ENCODE measurements at regions not wholly inside any gene's neighbourhood (a gene's known extent, or its start where the extent isn't known, plus 50 kb on each side); places are given as distances from the start of the nearest gene placed in this dataset.

- no peak for TF ChIP-seq TSHZ1 (CRISPR knock-in tag; IDR thresholded peaks at IDR 0.05)
- TF ChIP-seq NCOA2 (IDR thresholded peaks at IDR 0.05; ENCODE audit: partially characterized antibody in 2 of 2), result no peak
- no peak for TF ChIP-seq TCF3 (CRISPR knock-in tag; IDR thresholded peaks at IDR 0.05)
- TF ChIP-seq NCOA4 (IDR thresholded peaks at IDR 0.05; ENCODE audit: partially characterized antibody), result no peak
- no peak for TF ChIP-seq ZBTB33 (CRISPR knock-in tag; IDR thresholded peaks at IDR 0.05)
- TF ChIP-seq RBM15 (IDR thresholded peaks at IDR 0.05; ENCODE audit: insufficient read depth, low read length), result no peak
- TF ChIP-seq MAFK (IDR thresholded peaks at IDR 0.05; ENCODE audit: low read length), result no peak
- TF ChIP-seq ZFP36 (IDR thresholded peaks at IDR 0.05; ENCODE audit: low read depth, low read length, partially characterized antibody), result no peak
- TF ChIP-seq SIX5 (IDR thresholded peaks at IDR 0.05; ENCODE audit: borderline replicate concordance in 1 of 2, insufficient read depth in 1 of 2, low read depth in 1 of 2, low read length in 2 of 2), result no peak
- TF ChIP-seq ZBTB12 (CRISPR knock-in tag; IDR thresholded peaks at IDR 0.05), result no peak
- no peak for TF ChIP-seq TEAD2 (tag; IDR thresholded peaks at IDR 0.05)
- no peak for TF ChIP-seq PYGO2 (tag; IDR thresholded peaks at IDR 0.05)
These were observed 88.3 kb upstream of the TNFSF4 start (continued) for GRCh38 chr1:173295391-173295790.
